ENCODE measurements at regions not wholly inside any gene's neighbourhood (a gene's known extent, or its start where the extent isn't known, plus 50 kb on each side); places are given as distances from the start of the nearest gene placed in this dataset.

GRCh38 chr2:185644828-185645227, 93.8 kb upstream of the FSIP2 start:
- H2AK5ac ChIP-seq (ENCODE audit: low read depth, low read length) = no peak overlapping the region
- DNase-seq (ENCODE audit: low read depth in 1 of 2, low spot score in 2 of 2) (no peak), FAIRE-seq (no peak)
- no peaks in the 10 kb centered on the region for H3K9me3 ChIP-seq (ENCODE audit: insufficient read depth in 2 of 2, low read depth in 1 of 2, low read length in 1 of 2)
- H2BK15ac ChIP-seq (ENCODE audit: low read length) = no peak overlapping the region
- no peak overlapping the region for H3K56ac ChIP-seq (replicated peaks; ENCODE audit: insufficient read length, low read depth, low read length)
- H4K8ac ChIP-seq (ENCODE audit: extremely low read depth, insufficient read depth, low read length) = no peak overlapping the region
- no peak overlapping the region for H2BK120ac ChIP-seq (replicated peaks; ENCODE audit: low read depth, low read length)
- H3K23ac ChIP-seq (ENCODE audit: insufficient read length) = no peak overlapping the region
- no peak overlapping the region for H4K91ac ChIP-seq (replicated peaks; ENCODE audit: insufficient read length, low read length)
- no peaks in the 10 kb centered on the region for H3K27me3 ChIP-seq (replicated peaks in 1 of 4; ENCODE audit: control insufficient read depth in 3 of 4, extremely low read depth in 1 of 4, insufficient read depth in 3 of 4, low read length in 3 of 4)
- no peaks in the 10 kb centered on the region for H3K36me3 ChIP-seq (ENCODE audit: control insufficient read depth in 2 of 4, insufficient read depth in 4 of 4, low read length in 3 of 4)
- no peak overlapping the region for H2AFZ ChIP-seq (ENCODE audit: low read length)
- no peak overlapping the region for H3K27ac ChIP-seq (ENCODE audit: low read depth, low read length)
- H3K23me2 ChIP-seq (ENCODE audit: low read depth, low read length) = no peaks in the 10 kb centered on the region
- H3K18ac ChIP-seq (ENCODE audit: extremely low read depth, low read length) = no peak overlapping the region
- peaks cover 0 to 3% (median 0%) of the 10 kb centered on the region in 4 experiments; a peak in 1 of 7 replicates for H3K4me1 ChIP-seq (replicated peaks in 1 of 4; ENCODE audit: control insufficient read depth in 3 of 4, insufficient read depth in 4 of 4, low read length in 3 of 4)
- H3K9ac ChIP-seq (replicated peaks in 1 of 4; ENCODE audit: extremely low read depth in 1 of 4, low read depth in 3 of 4, low read length in 3 of 4) = no peak overlapping the region
- H2BK5ac ChIP-seq (ENCODE audit: low read depth, low read length) = no peak overlapping the region
- ChIA-PET POLR2A (ENCODE audit: partially characterized antibody) (interaction anchor here (1.0 kb wide), 1 partner anchor 13 kb away, joined by 3 read pairs; no protein-coding TSS in a partner anchor), CTCF (ENCODE audit: partially characterized antibody) (interaction anchor here (2.2 kb wide), 1 partner anchor 16 kb away, joined by 9 read pairs; no protein-coding TSS in a partner anchor)
- H3K79me2 ChIP-seq (ENCODE audit: control insufficient read depth in 1 of 2, insufficient read depth in 2 of 2, low read length in 2 of 2) = no peaks in the 10 kb centered on the region
- H3K4ac ChIP-seq (replicated peaks; ENCODE audit: insufficient read length, low read depth, low read length) = no peak overlapping the region
- H3K4me3 ChIP-seq (ENCODE audit: extremely low read depth in 1 of 4, insufficient read depth in 2 of 4, low read depth in 3 of 4, low read length in 4 of 4) = no peak overlapping the region
- 86% methylated on average over 3 of the region's 3 CpGs; no CpG with 5 or more reads in 1 of the 2 experiments for WGBS, 2 experiments (ENCODE audit: extremely low coverage in 1 of 2, insufficient coverage in 1 of 2, insufficient read length in 1 of 2, insufficient replicate concordance in 2 of 2, low coverage in 1 of 2, low lambda C conversion rate in 2 of 2, missing lambda C conversion rate in 1 of 2)
- no peaks in the 10 kb centered on the region for H3K79me1 ChIP-seq (ENCODE audit: low read depth, low read length)
- TF ChIP-seq SAP30 (IDR thresholded peaks at IDR 0.05; ENCODE audit: insufficient read depth, insufficient replicate concordance, low read length) = no peak
- TF ChIP-seq KDM5A (IDR thresholded peaks at IDR 0.05; ENCODE audit: low read length) = no peak
- no peak for TF ChIP-seq RBBP5 (IDR thresholded peaks at IDR 0.05; ENCODE audit: borderline replicate concordance, low read depth, low read length)
- TF ChIP-seq NRF1 (IDR thresholded peaks at IDR 0.05; ENCODE audit: low read depth, low read length) = no peak
- no peak for TF ChIP-seq CHD2 (IDR thresholded peaks at IDR 0.05; ENCODE audit: low read length)
- no peak for TF ChIP-seq CHD1 (IDR thresholded peaks at IDR 0.05; ENCODE audit: low read depth, low read length)
- TF ChIP-seq, protein P1, sequence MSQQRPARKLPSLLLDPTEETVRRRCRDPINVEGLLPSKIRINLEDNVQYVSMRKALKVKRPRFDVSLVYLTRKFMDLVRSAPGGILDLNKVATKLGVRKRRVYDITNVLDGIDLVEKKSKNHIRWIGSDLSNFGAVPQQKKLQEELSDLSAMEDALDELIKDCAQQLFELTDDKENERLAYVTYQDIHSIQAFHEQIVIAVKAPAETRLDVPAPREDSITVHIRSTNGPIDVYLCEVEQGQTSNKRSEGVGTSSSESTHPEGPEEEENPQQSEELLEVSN (IDR thresholded peaks at IDR 0.05) = no peak
- H2BK12ac ChIP-seq (ENCODE audit: low read depth, low read length) = no peak overlapping the region
- no peaks in the 10 kb centered on the region for H4K20me1 ChIP-seq (replicated peaks in 1 of 2; ENCODE audit: control insufficient read depth in 1 of 2, insufficient read depth in 2 of 2, low read length in 2 of 2)
- H4K5ac ChIP-seq (ENCODE audit: insufficient read length, low read depth, low read length) = no peak overlapping the region
- H2BK20ac ChIP-seq (ENCODE audit: low read length) = no peak overlapping the region
- no peak overlapping the region for H3K4me2 ChIP-seq (ENCODE audit: insufficient read depth in 1 of 2, low read depth in 2 of 2, low read length in 2 of 2)
- H3K14ac ChIP-seq (ENCODE audit: insufficient read length) = no peak overlapping the region

Data from H1 (cell line).